Chondrocyte (in vitro differentiated cells): ENCODE measurements at regions not wholly inside any gene's neighbourhood (a gene's known extent, or its start where the extent isn't known, plus 50 kb on each side); places are given as distances from the start of the nearest gene placed in this dataset.

Source experiments
- DNase-seq: peaks from one replicate; pipeline ENCODE4 v3.0.0; 2021; ENCODE audit warnings: mixed read lengths, low spot score
- H3K27ac Mint-ChIP-seq: one replicate; pipeline ENCODE4 v1.8.0; 2021; ENCODE audit warnings: mild to moderate bottlenecking, moderate library complexity, mixed read lengths; ENCODE audit not compliant: unreplicated experiment
- H3K27me3 Mint-ChIP-seq: 2 replicates; pipeline ENCODE4 v1.8.0; 2021; ENCODE audit warnings: low read depth, mixed read lengths
- H3K36me3 Mint-ChIP-seq: 2 replicates; pipeline ENCODE4 v1.8.0; 2021; ENCODE audit warnings: low read depth, mixed read lengths
- H3K4me1 Mint-ChIP-seq: 2 replicates; pipeline ENCODE4 v1.8.0; 2021; ENCODE audit warnings: low read depth, mild to moderate bottlenecking, mixed read lengths
- H3K4me3 Mint-ChIP-seq: one replicate; pipeline ENCODE4 v1.8.0; 2021; ENCODE audit warnings: mild to moderate bottlenecking, moderate library complexity, mixed read lengths; ENCODE audit not compliant: unreplicated experiment
- H3K9me3 Mint-ChIP-seq: 2 replicates; pipeline ENCODE4 v1.8.0; 2021; ENCODE audit warnings: low read depth, mixed read lengths
- TF ChIP-seq, protein P1 (sequence below): fragments of 200-600 bp; sonication (generic); IDR thresholded peaks from 2 replicates; pipeline ENCODE4 v1.5.0; 2021; ENCODE audit warnings: antibody characterized with exemption, mild to moderate bottlenecking, moderate library complexity

- H3K27me3 Mint-ChIP-seq: peaks cover 13% of the 10 kb centered on the region
- H3K4me3 Mint-ChIP-seq: no peak overlapping the region
- H3K4me1 Mint-ChIP-seq: no peaks in the 10 kb centered on the region
- no peak overlapping the region for H3K27ac Mint-ChIP-seq
- peaks cover 1% of the 10 kb centered on the region for H3K9me3 Mint-ChIP-seq
- no peaks in the 10 kb centered on the region for H3K36me3 Mint-ChIP-seq
- no peak for DNase-seq
- TF ChIP-seq, protein P1, sequence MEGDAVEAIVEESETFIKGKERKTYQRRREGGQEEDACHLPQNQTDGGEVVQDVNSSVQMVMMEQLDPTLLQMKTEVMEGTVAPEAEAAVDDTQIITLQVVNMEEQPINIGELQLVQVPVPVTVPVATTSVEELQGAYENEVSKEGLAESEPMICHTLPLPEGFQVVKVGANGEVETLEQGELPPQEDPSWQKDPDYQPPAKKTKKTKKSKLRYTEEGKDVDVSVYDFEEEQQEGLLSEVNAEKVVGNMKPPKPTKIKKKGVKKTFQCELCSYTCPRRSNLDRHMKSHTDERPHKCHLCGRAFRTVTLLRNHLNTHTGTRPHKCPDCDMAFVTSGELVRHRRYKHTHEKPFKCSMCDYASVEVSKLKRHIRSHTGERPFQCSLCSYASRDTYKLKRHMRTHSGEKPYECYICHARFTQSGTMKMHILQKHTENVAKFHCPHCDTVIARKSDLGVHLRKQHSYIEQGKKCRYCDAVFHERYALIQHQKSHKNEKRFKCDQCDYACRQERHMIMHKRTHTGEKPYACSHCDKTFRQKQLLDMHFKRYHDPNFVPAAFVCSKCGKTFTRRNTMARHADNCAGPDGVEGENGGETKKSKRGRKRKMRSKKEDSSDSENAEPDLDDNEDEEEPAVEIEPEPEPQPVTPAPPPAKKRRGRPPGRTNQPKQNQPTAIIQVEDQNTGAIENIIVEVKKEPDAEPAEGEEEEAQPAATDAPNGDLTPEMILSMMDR: no peak
These were observed 728.7 kb upstream of the SLIT2 start for GRCh38 chr4:19522966-19523365.

- Mint-ChIP-seq H3K27ac (no peak overlapping the region), H3K36me3 (no peaks in the 10 kb centered on the region), H3K9me3 (no peaks in the 10 kb centered on the region), H3K27me3 (peaks cover 11% of the 10 kb centered on the region), H3K4me3 (no peak overlapping the region), H3K4me1 (no peaks in the 10 kb centered on the region)
- no peak for DNase-seq
- TF ChIP-seq, protein P1: no peak
These were observed 730.7 kb upstream of the SLIT2 start for GRCh38 chr4:19520939-19521520.

DNA sequence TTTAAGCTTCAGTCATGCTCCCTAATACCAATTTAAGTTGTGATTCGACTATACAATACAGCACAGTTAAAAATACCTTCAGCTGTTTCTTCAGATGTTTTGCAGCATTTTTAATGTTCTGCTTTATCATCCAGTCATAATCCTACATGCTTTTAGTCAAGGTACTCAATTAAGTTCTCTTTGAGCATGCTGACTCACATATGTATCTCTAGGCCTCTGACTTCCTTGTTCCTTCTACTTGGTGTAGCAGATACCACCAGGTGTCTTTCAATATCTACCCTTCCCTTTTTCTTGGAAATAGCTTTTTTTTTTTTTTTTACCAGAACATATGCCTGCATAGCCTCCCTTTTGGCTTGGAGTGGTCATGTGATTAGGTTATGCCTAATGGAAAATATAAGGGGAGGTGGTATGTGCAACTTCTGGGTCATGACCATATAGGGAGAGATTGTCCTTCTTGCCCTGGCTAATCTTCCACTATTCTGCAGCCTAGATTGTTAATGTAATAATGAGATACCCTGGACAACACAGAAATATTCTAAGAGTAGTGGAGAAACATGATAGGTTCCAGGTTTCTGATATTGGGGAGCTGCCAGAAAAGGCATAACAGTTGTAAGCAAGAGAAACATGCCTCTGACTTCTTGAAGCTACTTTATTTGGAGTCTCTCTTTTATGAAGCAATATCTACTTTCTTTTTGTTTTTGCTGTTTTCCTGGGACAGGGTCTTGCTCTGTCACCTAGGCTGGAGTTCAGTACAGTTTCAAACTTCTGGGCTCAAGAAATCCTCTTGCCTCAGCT lies 737.2 kb upstream of the SLIT2 start:
- Mint-ChIP-seq H3K4me1 (no peaks in the 10 kb centered on the region), H3K36me3 (no peaks in the 10 kb centered on the region), H3K4me3 (no peak overlapping the region), H3K27ac (no peak overlapping the region), H3K27me3 (peaks cover 4% of the 10 kb centered on the region), H3K9me3 (no peaks in the 10 kb centered on the region)
- TF ChIP-seq, protein P1: no peak
- DNase-seq: no peak

DNA sequence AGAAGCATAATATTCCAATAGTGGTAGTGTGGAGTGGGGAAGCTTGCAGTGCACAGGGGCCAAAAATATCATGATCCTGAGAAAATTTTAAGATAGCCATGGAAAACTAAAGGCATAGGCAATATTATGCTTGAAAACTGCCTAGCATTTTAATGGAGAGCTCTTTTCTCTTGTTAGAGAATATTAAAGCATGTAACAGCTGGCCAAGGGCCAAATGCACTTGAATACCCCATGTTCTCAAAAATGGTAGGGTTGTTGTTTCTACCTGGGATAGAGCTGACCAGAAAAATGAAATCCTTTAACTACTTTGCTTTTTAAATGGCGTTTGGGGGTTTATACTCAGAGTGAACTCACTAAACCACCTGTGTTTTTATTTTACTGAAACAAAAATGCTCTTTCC lies 739.6 kb upstream of the SLIT2 start:
- H3K4me1 Mint-ChIP-seq: no peaks in the 10 kb centered on the region
- no peak overlapping the region for H3K4me3 Mint-ChIP-seq
- no peaks in the 10 kb centered on the region for H3K9me3 Mint-ChIP-seq
- H3K36me3 Mint-ChIP-seq: no peaks in the 10 kb centered on the region
- peaks cover 2% of the 10 kb centered on the region for H3K27me3 Mint-ChIP-seq
- H3K27ac Mint-ChIP-seq: no peak overlapping the region
- TF ChIP-seq, protein P1: no peak
- no peak for DNase-seq

DNA sequence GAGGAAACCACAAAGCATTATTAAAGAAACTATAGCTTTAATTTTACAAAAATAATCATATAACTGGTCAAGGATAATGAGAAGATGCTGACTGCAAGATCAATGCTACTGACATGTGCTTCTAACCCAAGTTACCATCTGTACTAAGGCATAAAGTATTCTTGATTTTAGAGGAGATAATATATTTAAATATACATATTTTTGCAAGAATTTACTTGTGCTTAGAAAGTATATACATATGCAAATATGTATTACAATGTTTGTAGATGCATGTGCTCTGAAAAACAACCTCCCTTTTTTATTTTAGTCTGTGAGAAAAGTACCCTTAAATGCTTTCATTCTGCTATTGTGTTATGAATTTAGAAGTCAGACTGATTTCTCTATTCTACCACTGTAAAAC lies 740.7 kb upstream of the SLIT2 start:
- no peak overlapping the region for H3K4me3 Mint-ChIP-seq
- no peaks in the 10 kb centered on the region for H3K9me3 Mint-ChIP-seq
- no peak overlapping the region for H3K27ac Mint-ChIP-seq
- H3K4me1 Mint-ChIP-seq: no peaks in the 10 kb centered on the region
- no peaks in the 10 kb centered on the region for H3K36me3 Mint-ChIP-seq
- peaks cover 2% of the 10 kb centered on the region for H3K27me3 Mint-ChIP-seq
- TF ChIP-seq, protein P1: no peak
- no peak for DNase-seq
